ENCODE measurements at regions not wholly inside any gene's neighbourhood (a gene's known extent, or its start where the extent isn't known, plus 50 kb on each side); places are given as distances from the start of the nearest gene placed in this dataset.

- peaks cover 2% of the 10 kb centered on the region; the same call in 1 of the 2 replicates for H3K4me1 ChIP-seq (ENCODE audit: insufficient read depth, low read length)
- Mint-ChIP-seq H3K27ac (no peak overlapping the region; a peak in 1 of 7 replicates), H3K27me3 (ENCODE audit: low read depth) (no peaks in the 10 kb centered on the region; the same call in 1 of the 2 replicates), H3K4me3 (no peak overlapping the region), H3K36me3 (ENCODE audit: insufficient read depth in 1 of 3, low read depth in 3 of 3) (peaks cover 13 to 24% (median 16%) of the 10 kb centered on the region in 3 experiments), H3K4me1 (peaks cover 8 to 9% of the 10 kb centered on the region in 2 experiments), H3K9me3 (peaks cover 19 to 21% of the 10 kb centered on the region in 2 experiments)
- WGBS (ENCODE audit: extremely low coverage, insufficient read length, low lambda C conversion rate) = no CpG with 5 or more reads among the region's 7 CpGs
- H3K18ac ChIP-seq (ENCODE audit: insufficient read length, low read depth, low read length) = no peak overlapping the region
- H4K91ac ChIP-seq (ENCODE audit: insufficient read length, low read depth, low read length) = no peak overlapping the region
- no peak overlapping the region for H3K14ac ChIP-seq (ENCODE audit: insufficient read depth, low read length)
- H2BK120ac ChIP-seq (ENCODE audit: low read depth, low read length, poor library complexity, severe bottlenecking) = no peak overlapping the region
- no peak overlapping the region for H3T11ph ChIP-seq (ENCODE audit: low read length)
- H2BK12ac ChIP-seq (ENCODE audit: insufficient read length, low read depth, low read length) = no peak overlapping the region
- H3K79me2 ChIP-seq (ENCODE audit: insufficient read depth, low read length) = no peaks in the 10 kb centered on the region
- no peaks in the 10 kb centered on the region for H3K23me2 ChIP-seq (ENCODE audit: insufficient read length, low read depth, low read length, poor library complexity, severe bottlenecking)
- H3K56ac ChIP-seq (ENCODE audit: insufficient read length, low read depth, low read length) = no peak overlapping the region
- no peaks in the 10 kb centered on the region for H3K79me1 ChIP-seq (ENCODE audit: insufficient read depth, low read depth, low read length, poor library complexity, severe bottlenecking)
- no peaks in the 10 kb centered on the region for H3K27me3 ChIP-seq (ENCODE audit: insufficient read depth, low read length)
- H3K9me3 ChIP-seq (ENCODE audit: control insufficient read depth, low read depth, low read length) = peaks cover 9% of the 10 kb centered on the region
- no peak for DNase-seq
- H3K23ac ChIP-seq (ENCODE audit: insufficient read length, low read depth, low read length) = no peak overlapping the region
- H3K4me2 ChIP-seq (ENCODE audit: insufficient read depth, insufficient read length, low read length) = no peak overlapping the region
- no peak overlapping the region for H4K8ac ChIP-seq (replicated peaks; ENCODE audit: insufficient read length, low read depth, low read length)
- H3K27ac ChIP-seq (ENCODE audit: insufficient read length, low read depth, low read length) = no peak overlapping the region
- no peak overlapping the region for H2AFZ ChIP-seq (ENCODE audit: low read length)
- no peak overlapping the region for H2BK5ac ChIP-seq (ENCODE audit: insufficient read length, low read length)
- no peak overlapping the region for H2BK15ac ChIP-seq (ENCODE audit: low read depth, low read length)
- TF ChIP-seq CTCF (conservative IDR thresholded peaks at IDR 0.05) = no peak
- no peak overlapping the region for H3K9ac ChIP-seq (ENCODE audit: extremely low read depth, insufficient read length, low read length)
- H4K5ac ChIP-seq (ENCODE audit: insufficient read length, low read depth, low read length) = no peak overlapping the region
- H2BK20ac ChIP-seq (ENCODE audit: low read depth, low read length, poor library complexity, severe bottlenecking) = no peak overlapping the region
- H2AK5ac ChIP-seq (ENCODE audit: insufficient read length, low read length) = no peak overlapping the region
- no peak overlapping the region for H3K4ac ChIP-seq (ENCODE audit: low read depth, low read length)
- H4K20me1 ChIP-seq (ENCODE audit: control insufficient read depth, insufficient read depth, insufficient read length) = no peaks in the 10 kb centered on the region
Observed at GRCh38 chr11:33634291-33634834, 66.3 kb downstream of the C11orf91 start.
